Fibroblast of the aortic adventitia (primary cell): ENCODE measurements at regions not wholly inside any gene's neighbourhood (a gene's known extent, or its start where the extent isn't known, plus 50 kb on each side); places are given as distances from the start of the nearest gene placed in this dataset.

Source experiments
- DNase-seq: peaks from one replicate; pipeline ENCODE4 v3.0.0-alpha.2; 2010; ENCODE audit warnings: low read depth
- H3K4me3 ChIP-seq: 2 replicates; pipeline ENCODE4 v1.5.1; 2011; ENCODE audit warnings: low read depth, mild to moderate bottlenecking, control low read depth, low read length, moderate library complexity
- TF ChIP-seq, protein P1 (sequence below): IDR thresholded peaks from 2 replicates; pipeline ENCODE4 v1.5.1; 2011; ENCODE audit warnings: mild to moderate bottlenecking, low read length, control low read depth, inconsistent platforms; ENCODE audit not compliant: insufficient read depth

DNA sequence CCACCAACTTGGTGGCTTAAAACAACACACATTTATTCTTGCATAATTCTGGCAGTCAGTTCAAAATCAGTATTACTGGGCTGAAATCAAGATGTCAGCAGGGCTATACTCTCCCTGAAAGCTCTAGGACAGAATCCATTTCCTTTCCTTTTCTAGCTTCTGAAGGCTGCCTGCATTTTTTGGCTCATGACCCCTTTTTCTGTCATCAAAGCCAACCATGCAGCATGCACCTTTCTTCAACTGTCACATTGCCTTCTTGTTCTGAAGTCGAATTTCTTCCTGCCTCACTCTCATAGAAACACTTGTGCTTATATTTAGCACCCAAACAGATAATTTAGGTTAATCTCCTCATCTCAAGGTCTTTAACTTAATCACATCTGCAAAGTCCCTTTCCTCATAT is 79.8 kb upstream of the PPP1R2C start:
- no peak overlapping the region for H3K4me3 ChIP-seq
- TF ChIP-seq, protein P1, sequence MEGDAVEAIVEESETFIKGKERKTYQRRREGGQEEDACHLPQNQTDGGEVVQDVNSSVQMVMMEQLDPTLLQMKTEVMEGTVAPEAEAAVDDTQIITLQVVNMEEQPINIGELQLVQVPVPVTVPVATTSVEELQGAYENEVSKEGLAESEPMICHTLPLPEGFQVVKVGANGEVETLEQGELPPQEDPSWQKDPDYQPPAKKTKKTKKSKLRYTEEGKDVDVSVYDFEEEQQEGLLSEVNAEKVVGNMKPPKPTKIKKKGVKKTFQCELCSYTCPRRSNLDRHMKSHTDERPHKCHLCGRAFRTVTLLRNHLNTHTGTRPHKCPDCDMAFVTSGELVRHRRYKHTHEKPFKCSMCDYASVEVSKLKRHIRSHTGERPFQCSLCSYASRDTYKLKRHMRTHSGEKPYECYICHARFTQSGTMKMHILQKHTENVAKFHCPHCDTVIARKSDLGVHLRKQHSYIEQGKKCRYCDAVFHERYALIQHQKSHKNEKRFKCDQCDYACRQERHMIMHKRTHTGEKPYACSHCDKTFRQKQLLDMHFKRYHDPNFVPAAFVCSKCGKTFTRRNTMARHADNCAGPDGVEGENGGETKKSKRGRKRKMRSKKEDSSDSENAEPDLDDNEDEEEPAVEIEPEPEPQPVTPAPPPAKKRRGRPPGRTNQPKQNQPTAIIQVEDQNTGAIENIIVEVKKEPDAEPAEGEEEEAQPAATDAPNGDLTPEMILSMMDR = no peak
- DNase-seq = no peak

DNA sequence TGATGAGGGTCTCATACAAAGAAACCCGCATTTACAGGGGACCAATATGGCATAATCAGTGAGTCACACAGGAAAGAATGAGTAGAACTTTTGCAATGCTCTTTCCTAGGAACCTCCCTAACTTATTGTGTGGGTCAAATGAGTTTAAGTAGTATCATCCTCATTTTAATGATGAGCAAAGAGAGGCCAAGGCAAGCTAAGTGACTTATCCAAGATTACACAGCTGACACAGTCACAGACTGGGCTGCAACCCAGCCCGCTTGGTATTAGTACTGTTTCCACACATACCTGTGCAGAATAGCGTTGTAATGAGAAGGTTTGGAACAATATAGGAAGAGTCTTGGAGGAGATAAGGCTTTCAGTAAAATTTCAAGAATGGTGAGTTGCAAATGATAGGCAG is 91.0 kb upstream of the PPP1R2C start:
- no peak for DNase-seq
- no peak overlapping the region for H3K4me3 ChIP-seq
- TF ChIP-seq, protein P1 = no peak

DNA sequence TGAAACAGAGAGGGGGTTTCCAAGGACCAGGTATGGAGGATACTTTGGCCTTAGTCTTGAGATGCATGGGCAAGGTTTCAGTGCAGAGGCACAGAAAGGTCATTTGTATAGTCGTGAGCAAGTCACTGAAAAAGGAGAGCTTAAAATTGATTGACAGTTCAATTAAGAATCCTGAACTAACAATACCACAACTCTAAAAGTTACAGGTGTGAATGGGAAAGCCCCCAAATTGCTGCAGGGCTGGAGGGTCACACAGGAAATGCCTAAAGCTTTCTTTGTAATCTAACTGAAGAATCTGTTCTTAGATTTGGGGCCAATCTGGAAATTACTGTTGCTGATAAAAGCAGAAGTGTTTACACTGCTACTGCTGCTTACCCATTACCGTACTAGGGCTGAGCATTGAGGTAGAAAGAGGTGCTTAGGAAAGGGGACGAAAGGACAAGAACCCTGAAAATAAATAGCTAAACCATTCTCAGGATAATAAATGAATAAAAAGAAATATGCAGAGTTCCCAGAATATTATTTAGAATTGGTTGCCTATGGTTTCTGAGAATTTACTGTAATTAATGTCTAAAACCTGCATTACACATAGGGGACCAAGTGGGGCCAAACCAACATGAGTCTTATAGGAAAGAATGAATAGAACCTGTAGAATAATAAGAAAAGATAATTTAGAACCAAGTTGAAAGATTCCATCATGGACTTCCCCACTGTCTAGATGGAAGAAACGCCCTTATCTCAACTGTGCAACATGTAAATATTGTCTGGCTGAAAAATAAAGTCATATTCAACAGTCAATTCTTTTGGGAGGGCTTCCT is 91.9 kb upstream of the PPP1R2C start:
- DNase-seq = no peak
- TF ChIP-seq, protein P1 = no peak
- no peak overlapping the region for H3K4me3 ChIP-seq

DNA sequence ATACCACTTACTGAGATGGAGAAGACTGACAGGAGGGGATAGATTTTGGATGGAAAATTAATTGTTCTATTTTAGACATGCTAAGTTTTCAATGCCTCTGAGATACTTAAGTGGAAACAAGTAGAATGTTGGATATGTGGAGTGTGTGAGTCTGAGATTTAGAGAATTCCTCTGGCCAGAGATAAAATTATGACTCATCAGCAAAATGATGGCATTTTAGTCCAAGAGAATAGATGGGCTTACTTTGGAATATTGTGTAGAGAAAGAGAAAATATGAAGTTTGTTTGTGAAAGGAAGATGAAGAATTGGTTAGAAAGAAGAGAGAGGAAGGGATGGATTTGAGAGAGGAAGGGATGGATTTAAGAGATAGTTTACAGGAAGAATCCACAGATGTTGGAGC is 108.6 kb upstream of the PPP1R2C start:
- TF ChIP-seq, protein P1 = no peak
- DNase-seq = peak; percentile 5
- H3K4me3 ChIP-seq = no peak overlapping the region

DNA sequence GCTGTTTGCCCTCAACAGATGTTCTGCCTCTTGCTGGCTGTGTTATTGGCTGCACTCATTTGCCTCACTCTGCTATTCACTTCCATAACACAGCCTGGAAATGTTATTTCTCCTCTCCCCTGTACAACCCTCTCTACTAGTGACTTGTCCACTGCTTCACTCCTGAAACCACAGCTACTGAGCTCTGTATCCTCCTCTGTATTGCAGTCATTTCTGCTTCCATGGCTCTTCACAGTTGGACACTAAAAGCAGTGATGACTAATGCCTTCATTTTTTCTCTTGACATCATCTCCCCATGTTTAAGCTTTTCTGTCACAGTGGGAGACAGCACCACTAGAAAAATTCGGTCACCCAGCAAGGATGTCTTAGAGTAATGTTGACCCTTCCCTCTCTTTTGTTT is 123.0 kb upstream of the PPP1R2C start:
- no peak for DNase-seq
- H3K4me3 ChIP-seq = no peak overlapping the region
- TF ChIP-seq, protein P1 = no peak

DNA sequence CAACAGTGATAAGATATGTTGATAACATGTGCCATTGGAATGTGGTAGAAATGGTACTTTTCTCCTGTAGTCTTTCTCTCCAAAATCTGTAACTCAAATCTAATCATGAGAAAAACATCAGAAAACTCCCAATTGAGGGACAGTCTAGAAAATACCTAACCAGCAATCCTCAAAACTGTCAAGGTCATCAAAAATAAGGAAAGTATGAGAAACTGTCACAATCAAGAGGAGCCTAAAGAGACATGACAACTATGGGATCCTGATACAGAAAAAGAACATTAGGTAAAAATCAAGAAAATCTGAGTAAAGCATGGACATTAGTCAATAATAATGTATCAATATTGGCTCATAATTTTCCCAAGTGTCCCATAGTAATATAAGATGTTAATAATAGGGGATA is 124.5 kb upstream of the PPP1R2C start:
- no peak overlapping the region for H3K4me3 ChIP-seq
- TF ChIP-seq, protein P1 = no peak
- DNase-seq = no peak

DNA sequence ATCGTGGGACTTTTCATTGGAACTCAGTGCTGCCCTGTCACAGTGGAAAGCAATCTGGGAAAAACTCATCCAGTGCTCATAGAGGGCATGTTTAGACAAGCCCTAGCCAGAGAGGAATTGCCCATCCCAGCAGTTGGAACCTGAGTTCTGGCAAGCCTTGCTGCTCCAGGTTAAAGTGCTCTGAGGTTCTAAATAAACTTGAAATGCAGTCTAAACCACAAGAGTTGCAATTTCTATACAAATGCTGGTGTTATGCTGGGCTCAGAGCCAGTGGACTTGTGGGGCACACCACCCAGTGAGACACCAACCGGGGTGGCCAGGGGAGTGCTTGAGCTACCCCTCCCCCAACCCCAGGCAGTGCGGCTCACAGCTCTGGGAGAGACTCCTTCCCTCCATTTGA is 142.8 kb upstream of the PPP1R2C start:
- no peak overlapping the region for H3K4me3 ChIP-seq
- TF ChIP-seq, protein P1 = no peak
- no peak for DNase-seq
